HCT116 (cell line): ENCODE measurements at regions not wholly inside any gene's neighbourhood (a gene's known extent, or its start where the extent isn't known, plus 50 kb on each side); places are given as distances from the start of the nearest gene placed in this dataset.

Source experiments
- ATAC-seq: fragments of 200-7000 bp; cut with Tn5 transposase; 2 replicates; pipeline ENCODE4 v1.9.1; 2020; ENCODE audit warnings: mild to moderate bottlenecking, moderate library complexity
- BruUV-seq: library from RNA; stranded (reverse); fragments of 400-500 nt; replicated peaks from 2 replicates; lab custom pipeline; 2021; lab: Mats Ljungman, UMichigan
- CTCF ChIA-PET: fragments of 300-600 bp; sonication (Branson Sonifier 250); formaldehyde crosslinking; loops from one replicate; lab custom pipeline; 2021; ENCODE audit warnings: antibody characterized with exemption; lab: Charles Lee
- POLR2A ChIA-PET: fragments of 300-600, 350-600 bp; sonication (Branson Sonifier 250); formaldehyde crosslinking; loops from one replicate; lab custom pipeline; 2021; ENCODE audit warnings: antibody characterized with exemption; lab: Charles Lee
- RAD21 ChIA-PET, 2 experiments: fragments of 300-600 bp; sonication (Branson Sonifier 250); formaldehyde crosslinking; loops; one replicate each; lab custom pipeline; 2023; ENCODE audit warnings: low total read pairs in 2 of 2; ENCODE audit not compliant: uncharacterized antibody in 2 of 2, unreplicated experiment in 2 of 2, low non-redundant PET in 1 of 2; lab: Charles Lee
- DNase-seq: peaks from one replicate; pipeline ENCODE4 v3.0.0-alpha.2; 2010; ENCODE audit warnings: low read depth, low spot score
- H2AFZ ChIP-seq: fragments of 200-600 bp; shearing (Covaris generic), sonication (generic); 2 replicates; pipeline ENCODE4 v1.6.1; 2017; ENCODE audit warnings: low read depth, mixed run types, mixed read lengths, antibody characterized with exemption, low read length; ENCODE audit not compliant: poor library complexity, severe bottlenecking
- H3K27ac ChIP-seq: 2 replicates; pipeline ENCODE4 v1.5.1; 2012; ENCODE audit warnings: low read depth, low read length
- H3K27me3 ChIP-seq: fragments of 200-600 bp; sonication (generic); 2 replicates; pipeline ENCODE4 v1.6.1; 2016; ENCODE audit warnings: mixed run types, low read length, mixed read lengths; ENCODE audit not compliant: insufficient read depth
- H3K36me3 ChIP-seq, 2 experiments: fragments of 200-500 bp in 1 of 2; fragments of 200-600 bp in 1 of 2; sonication (Bioruptor generic) in 1 of 2; sonication (generic) in 1 of 2; 2 replicates each; pipeline versions ENCODE4 v1.5.1 to v1.6.1; 2014 to 2016; ENCODE audit warnings: low read length in 2 of 2, inconsistent platforms in 1 of 2, mixed read lengths in 1 of 2, mixed run types in 1 of 2; ENCODE audit not compliant: insufficient read depth in 2 of 2, control insufficient read depth in 1 of 2
- H3K4me1 ChIP-seq, 2 experiments: fragments of 200-600 bp in 1 of 2; sonication (generic) in 1 of 2; 2 replicates each; pipeline versions ENCODE4 v1.5.1 to v1.6.1; 2012 to 2017; ENCODE audit warnings: low read length in 2 of 2, inconsistent platforms in 1 of 2, mild to moderate bottlenecking in 1 of 2, mixed read lengths in 1 of 2, mixed run types in 1 of 2, moderate library complexity in 1 of 2; ENCODE audit not compliant: insufficient read depth in 2 of 2, control insufficient read depth in 1 of 2
- H3K4me2 ChIP-seq: fragments of 200-600 bp; sonication (generic); 2 replicates; pipeline ENCODE4 v1.6.1; 2017; ENCODE audit warnings: mixed run types, low read length, mixed read lengths
- H3K4me3 ChIP-seq, 2 experiments: fragments of 200-600 bp in 1 of 2; sonication (generic) in 1 of 2; replicated peaks in 1 of 2; 2 replicates each; pipeline ENCODE4 v1.5.1; 2011 to 2016; ENCODE audit warnings: low read length in 2 of 2, control low read depth in 1 of 2, low read depth in 1 of 2, mild to moderate bottlenecking in 1 of 2, mixed read lengths in 1 of 2, mixed run types in 1 of 2
- H3K79me2 ChIP-seq: fragments of 200-600 bp; sonication (generic); 2 replicates; pipeline ENCODE4 v1.6.1; 2017; ENCODE audit warnings: mild to moderate bottlenecking, mixed run types, low read length, moderate library complexity, mixed read lengths; ENCODE audit not compliant: insufficient read depth
- H3K9ac ChIP-seq: fragments of 200-600 bp; sonication (generic); 2 replicates; pipeline ENCODE4 v1.6.1; 2016; ENCODE audit warnings: low read length, mixed read lengths
- H3K9me2 ChIP-seq: fragments of 200-600 bp; sonication (generic), shearing (Covaris generic); 2 replicates; pipeline ENCODE4 v1.6.1; 2017; ENCODE audit warnings: mixed run types, mild to moderate bottlenecking, moderate library complexity; ENCODE audit not compliant: insufficient read depth
- H3K9me3 ChIP-seq, 2 experiments: fragments of 200-500 bp in 1 of 2; fragments of 200-600 bp in 1 of 2; sonication (Bioruptor generic) in 1 of 2; sonication (generic) in 1 of 2; 2 replicates each; pipeline ENCODE4 v1.6.1; 2014 to 2017; ENCODE audit warnings: low read length in 2 of 2, mixed read lengths in 2 of 2, inconsistent platforms in 1 of 2, low read depth in 1 of 2, mild to moderate bottlenecking in 1 of 2, mixed run types in 1 of 2, moderate library complexity in 1 of 2; ENCODE audit not compliant: control insufficient read depth in 1 of 2, insufficient read depth in 1 of 2
- H4K20me1 ChIP-seq: fragments of 200-600 bp; sonication (generic), shearing (Covaris generic); 2 replicates; pipeline ENCODE4 v1.6.1; 2017; ENCODE audit warnings: mixed run types, mild to moderate bottlenecking, moderate library complexity; ENCODE audit not compliant: insufficient read depth
- CBX3 ChIP-seq: IDR thresholded peaks from 2 replicates; pipeline ENCODE4 v1.6.1; 2012; ENCODE audit warnings: low read depth
- ELF1 ChIP-seq: IDR thresholded peaks from 2 replicates; pipeline ENCODE4 v1.6.1; 2012; ENCODE audit warnings: low read depth, borderline replicate concordance
- FOSL1 ChIP-seq: IDR thresholded peaks from 2 replicates; pipeline ENCODE4 v1.6.1; 2012; ENCODE audit warnings: low read depth
- JUND ChIP-seq: IDR thresholded peaks from 2 replicates; pipeline ENCODE4 v1.6.1; 2012
- YY1 ChIP-seq: IDR thresholded peaks from 2 replicates; pipeline ENCODE4 v1.6.1; 2011; ENCODE audit warnings: low read length, low read depth, moderate library complexity, mild to moderate bottlenecking; ENCODE audit not compliant: insufficient replicate concordance; ENCODE audit errors: extremely low read depth
- intact Hi-C: fragments of 100-400 bp; cut with micrococcal nuclease; formaldehyde crosslinking; loops from 2 replicates; pipeline ENCODE4 v1.10.0; 2022
- TF ChIP-seq, protein P1 (sequence below): IDR thresholded peaks from 2 replicates; pipeline ENCODE4 v1.6.1; 2012; ENCODE audit warnings: low read depth
- TF ChIP-seq, protein P2 (sequence below): IDR thresholded peaks from 2 replicates; pipeline ENCODE4 v1.6.1; 2012
- TF ChIP-seq, protein P3 (sequence below): IDR thresholded peaks from 2 replicates; pipeline ENCODE4 v1.6.1; 2011; ENCODE audit warnings: mild to moderate bottlenecking, low read length, moderate library complexity; ENCODE audit not compliant: insufficient replicate concordance; ENCODE audit errors: extremely low read depth
- TF ChIP-seq, protein P4 (sequence below), 3 experiments: fragments of 200-600 bp in 1 of 3; sonication (generic) in 1 of 3; IDR thresholded peaks in 2 of 3; conservative IDR thresholded peaks in 1 of 3; 2 replicates each; pipeline ENCODE4 v1.5.1; 2012 to 2017; ENCODE audit warnings: low read depth in 2 of 3, low read length in 2 of 3, antibody characterized with exemption in 1 of 3, borderline replicate concordance in 1 of 3, control low read depth in 1 of 3, mild to moderate bottlenecking in 1 of 3, mixed read lengths in 1 of 3, mixed run types in 1 of 3, moderate library complexity in 1 of 3; ENCODE audit not compliant: insufficient read depth in 1 of 3

DNA sequence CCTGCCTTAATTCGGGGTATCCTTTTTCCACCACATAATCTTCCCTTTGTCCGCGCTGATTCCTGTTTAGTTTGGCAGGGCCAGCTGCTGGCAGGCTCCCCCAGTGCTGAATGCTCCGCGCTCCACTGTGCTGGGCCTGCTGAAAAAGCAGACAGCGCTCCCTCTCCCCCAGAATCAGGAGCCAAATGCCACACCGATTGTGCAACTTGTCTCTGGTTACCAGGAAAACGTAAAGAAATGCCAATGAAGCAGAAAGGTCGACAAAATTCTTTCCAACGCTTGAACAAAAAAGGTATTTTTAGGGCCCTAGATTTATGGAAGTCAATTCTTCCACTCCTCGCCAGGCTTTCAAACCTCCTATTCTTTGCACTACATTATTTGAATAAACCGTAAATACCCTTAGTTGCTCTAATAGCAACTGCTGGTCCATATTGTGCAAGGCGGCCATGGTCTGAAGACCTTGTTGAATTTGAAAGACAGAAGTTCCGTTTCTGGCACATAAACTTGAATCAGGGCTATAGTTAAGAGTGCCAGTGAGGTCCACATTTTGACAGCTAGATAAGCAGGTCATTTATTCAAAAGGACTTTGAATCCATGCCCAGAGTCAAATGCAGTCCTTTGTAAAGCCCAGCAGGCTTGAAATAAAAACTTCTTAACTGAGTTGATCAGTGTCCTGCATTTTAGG, 206.7 kb upstream of the RFC3 start:
- RAD21 ChIA-PET = no interaction called here
- H3K27ac ChIP-seq = no peak overlapping the region
- TF ChIP-seq, protein P1, sequence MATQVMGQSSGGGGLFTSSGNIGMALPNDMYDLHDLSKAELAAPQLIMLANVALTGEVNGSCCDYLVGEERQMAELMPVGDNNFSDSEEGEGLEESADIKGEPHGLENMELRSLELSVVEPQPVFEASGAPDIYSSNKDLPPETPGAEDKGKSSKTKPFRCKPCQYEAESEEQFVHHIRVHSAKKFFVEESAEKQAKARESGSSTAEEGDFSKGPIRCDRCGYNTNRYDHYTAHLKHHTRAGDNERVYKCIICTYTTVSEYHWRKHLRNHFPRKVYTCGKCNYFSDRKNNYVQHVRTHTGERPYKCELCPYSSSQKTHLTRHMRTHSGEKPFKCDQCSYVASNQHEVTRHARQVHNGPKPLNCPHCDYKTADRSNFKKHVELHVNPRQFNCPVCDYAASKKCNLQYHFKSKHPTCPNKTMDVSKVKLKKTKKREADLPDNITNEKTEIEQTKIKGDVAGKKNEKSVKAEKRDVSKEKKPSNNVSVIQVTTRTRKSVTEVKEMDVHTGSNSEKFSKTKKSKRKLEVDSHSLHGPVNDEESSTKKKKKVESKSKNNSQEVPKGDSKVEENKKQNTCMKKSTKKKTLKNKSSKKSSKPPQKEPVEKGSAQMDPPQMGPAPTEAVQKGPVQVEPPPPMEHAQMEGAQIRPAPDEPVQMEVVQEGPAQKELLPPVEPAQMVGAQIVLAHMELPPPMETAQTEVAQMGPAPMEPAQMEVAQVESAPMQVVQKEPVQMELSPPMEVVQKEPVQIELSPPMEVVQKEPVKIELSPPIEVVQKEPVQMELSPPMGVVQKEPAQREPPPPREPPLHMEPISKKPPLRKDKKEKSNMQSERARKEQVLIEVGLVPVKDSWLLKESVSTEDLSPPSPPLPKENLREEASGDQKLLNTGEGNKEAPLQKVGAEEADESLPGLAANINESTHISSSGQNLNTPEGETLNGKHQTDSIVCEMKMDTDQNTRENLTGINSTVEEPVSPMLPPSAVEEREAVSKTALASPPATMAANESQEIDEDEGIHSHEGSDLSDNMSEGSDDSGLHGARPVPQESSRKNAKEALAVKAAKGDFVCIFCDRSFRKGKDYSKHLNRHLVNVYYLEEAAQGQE = no peak
- TF ChIP-seq FOSL1 (no peak), JUND (no peak), CBX3 (no peak), ELF1 (no peak), YY1 (no peak)
- TF ChIP-seq, protein P2, sequence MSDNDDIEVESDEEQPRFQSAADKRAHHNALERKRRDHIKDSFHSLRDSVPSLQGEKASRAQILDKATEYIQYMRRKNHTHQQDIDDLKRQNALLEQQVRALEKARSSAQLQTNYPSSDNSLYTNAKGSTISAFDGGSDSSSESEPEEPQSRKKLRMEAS = no peak
- TF ChIP-seq, protein P3, sequence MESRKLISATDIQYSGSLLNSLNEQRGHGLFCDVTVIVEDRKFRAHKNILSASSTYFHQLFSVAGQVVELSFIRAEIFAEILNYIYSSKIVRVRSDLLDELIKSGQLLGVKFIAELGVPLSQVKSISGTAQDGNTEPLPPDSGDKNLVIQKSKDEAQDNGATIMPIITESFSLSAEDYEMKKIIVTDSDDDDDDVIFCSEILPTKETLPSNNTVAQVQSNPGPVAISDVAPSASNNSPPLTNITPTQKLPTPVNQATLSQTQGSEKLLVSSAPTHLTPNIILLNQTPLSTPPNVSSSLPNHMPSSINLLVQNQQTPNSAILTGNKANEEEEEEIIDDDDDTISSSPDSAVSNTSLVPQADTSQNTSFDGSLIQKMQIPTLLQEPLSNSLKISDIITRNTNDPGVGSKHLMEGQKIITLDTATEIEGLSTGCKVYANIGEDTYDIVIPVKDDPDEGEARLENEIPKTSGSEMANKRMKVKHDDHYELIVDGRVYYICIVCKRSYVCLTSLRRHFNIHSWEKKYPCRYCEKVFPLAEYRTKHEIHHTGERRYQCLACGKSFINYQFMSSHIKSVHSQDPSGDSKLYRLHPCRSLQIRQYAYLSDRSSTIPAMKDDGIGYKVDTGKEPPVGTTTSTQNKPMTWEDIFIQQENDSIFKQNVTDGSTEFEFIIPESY = no peak
- TF ChIP-seq, protein P4, sequence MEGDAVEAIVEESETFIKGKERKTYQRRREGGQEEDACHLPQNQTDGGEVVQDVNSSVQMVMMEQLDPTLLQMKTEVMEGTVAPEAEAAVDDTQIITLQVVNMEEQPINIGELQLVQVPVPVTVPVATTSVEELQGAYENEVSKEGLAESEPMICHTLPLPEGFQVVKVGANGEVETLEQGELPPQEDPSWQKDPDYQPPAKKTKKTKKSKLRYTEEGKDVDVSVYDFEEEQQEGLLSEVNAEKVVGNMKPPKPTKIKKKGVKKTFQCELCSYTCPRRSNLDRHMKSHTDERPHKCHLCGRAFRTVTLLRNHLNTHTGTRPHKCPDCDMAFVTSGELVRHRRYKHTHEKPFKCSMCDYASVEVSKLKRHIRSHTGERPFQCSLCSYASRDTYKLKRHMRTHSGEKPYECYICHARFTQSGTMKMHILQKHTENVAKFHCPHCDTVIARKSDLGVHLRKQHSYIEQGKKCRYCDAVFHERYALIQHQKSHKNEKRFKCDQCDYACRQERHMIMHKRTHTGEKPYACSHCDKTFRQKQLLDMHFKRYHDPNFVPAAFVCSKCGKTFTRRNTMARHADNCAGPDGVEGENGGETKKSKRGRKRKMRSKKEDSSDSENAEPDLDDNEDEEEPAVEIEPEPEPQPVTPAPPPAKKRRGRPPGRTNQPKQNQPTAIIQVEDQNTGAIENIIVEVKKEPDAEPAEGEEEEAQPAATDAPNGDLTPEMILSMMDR (IDR thresholded peaks at IDR 0.05 in 2 of 3, conservative IDR thresholded peaks at IDR 0.05 in 1 of 3; ENCODE audit: borderline replicate concordance in 1 of 3, insufficient read depth in 1 of 3, low read depth in 2 of 3, low read length in 2 of 3) = no peak
- ATAC-seq = no peak
- no TSS peak for BruUV-seq
- no peak overlapping the region for H3K4me3 ChIP-seq
- CTCF ChIA-PET = no interaction called here
- intact Hi-C loops = no loop called here
- POLR2A ChIA-PET = no interaction called here
- no peaks in the 10 kb centered on the region for H3K27me3 ChIP-seq
- no peak overlapping the region for H3K9ac ChIP-seq
- H4K20me1 ChIP-seq = no peaks in the 10 kb centered on the region
- no peaks in the 10 kb centered on the region for H3K36me3 ChIP-seq
- no peak overlapping the region for H2AFZ ChIP-seq
- H3K4me1 ChIP-seq = no peaks in the 10 kb centered on the region
- no peak for DNase-seq
- no peak overlapping the region for H3K4me2 ChIP-seq
- H3K9me3 ChIP-seq = no peaks in the 10 kb centered on the region
- H3K9me2 ChIP-seq = no peaks in the 10 kb centered on the region
- H3K79me2 ChIP-seq = no peaks in the 10 kb centered on the region
